Thyroid gland (tissue), 4 donors: ENCODE measurements at regions not wholly inside any gene's neighbourhood (a gene's known extent, or its start where the extent isn't known, plus 50 kb on each side); places are given as distances from the start of the nearest gene placed in this dataset.
A peak's percentile ranks its signal among the peaks of the same experiment; 100 is the strongest.

Source experiments
- DNase-seq, 2 donors: peaks; one replicate each; pipeline ENCODE4 v3.0.0-alpha.2; 2019
- H3K27ac ChIP-seq, 3 donors: fragments of 200-600 bp; sonication (generic); 1 replicate in 2 of 3; 2 replicates in 1 of 3; pipeline ENCODE4 v1.5.1; 2016 to 2019; ENCODE audit warnings: mild to moderate bottlenecking in 1 of 3, moderate library complexity in 1 of 3
- H3K27me3 ChIP-seq: fragments of 200-600 bp; sonication (generic); one replicate; pipeline ENCODE4 v1.5.1; 2019
- H3K36me3 ChIP-seq, 2 donors: fragments of 200-600 bp; sonication (generic); one replicate each; pipeline ENCODE4 v1.5.1; 2016 to 2019
- H3K4me1 ChIP-seq, 2 donors: fragments of 200-600 bp; sonication (generic); one replicate each; pipeline ENCODE4 v1.5.1; 2017 to 2019
- H3K4me3 ChIP-seq, 3 donors: fragments of 200-600 bp; sonication (generic); replicated peaks in 1 of 3; 1 replicate in 2 of 3; 2 replicates in 1 of 3; pipeline ENCODE4 v1.5.1; 2016; ENCODE audit warnings: mild to moderate bottlenecking in 1 of 3
- H3K9me3 ChIP-seq: fragments of 200-600 bp; sonication (generic); one replicate; pipeline ENCODE4 v1.5.1; 2017
- CTCF ChIP-seq, 6 experiments: fragments of 200-600 bp in 3 of 6; fragments of 450-650 bp in 3 of 6; sonication (generic) in 3 of 6; IDR thresholded peaks; one replicate each; pipeline ENCODE4 v1.5.1; 2016 to 2019; ENCODE audit warnings: antibody characterized with exemption in 6 of 6, mild to moderate bottlenecking in 2 of 6, inconsistent platforms in 1 of 6, moderate library complexity in 1 of 6
- POLR2A ChIP-seq, 2 donors: fragments of 450-650 bp; IDR thresholded peaks; one replicate each; pipeline ENCODE4 v1.6.1; 2017; ENCODE audit warnings: antibody characterized with exemption in 2 of 2, mild to moderate bottlenecking in 2 of 2, moderate library complexity in 1 of 2
- WGBS, 2 donors: methylation state at CpG; one replicate each; pipeline ENCODE4 v1.1.5; 2017; 5-methylcytosine and 5-hydroxymethylcytosine counted together
- intact Hi-C: fragments of 100-400 bp; cut with DNase I; formaldehyde crosslinking; loops from one replicate; pipeline ENCODE4 v1.15.1; 2023

- no peak for DNase-seq
- 64 to 71% methylated on average over 4 to 6 of the region's 10 CpGs for WGBS, 2 donors
- no peak overlapping the region for H3K4me3 ChIP-seq
- intact Hi-C loops: loop anchor here (5.0 kb wide), 1 partner anchor 188 kb away; the partner anchor contains the start of gene MGAT5B
- TF ChIP-seq POLR2A (IDR thresholded peaks at IDR 0.05) (no peak), CTCF (IDR thresholded peaks at IDR 0.05) (no peak)
- H3K27me3 ChIP-seq: no peaks in the 10 kb centered on the region
- no peaks in the 10 kb centered on the region for H3K9me3 ChIP-seq
- no peaks in the 10 kb centered on the region for H3K4me1 ChIP-seq
- no peak overlapping the region for H3K27ac ChIP-seq
- H3K36me3 ChIP-seq: no peaks in the 10 kb centered on the region
Measured at GRCh38 chr17:77054936-77055335, 85.8 kb upstream of the SEC14L1 start.

- H3K4me1 ChIP-seq: no peaks in the 10 kb centered on the region
- DNase-seq: no peak
- no peaks in the 10 kb centered on the region for H3K27me3 ChIP-seq
- no peaks in the 10 kb centered on the region for H3K9me3 ChIP-seq
- H3K36me3 ChIP-seq: no peaks in the 10 kb centered on the region
- TF ChIP-seq CTCF (IDR thresholded peaks at IDR 0.05): no peak
- no peak for TF ChIP-seq POLR2A (IDR thresholded peaks at IDR 0.05)
- 86 to 94% methylated on average over 5 to 7 of the region's 7 CpGs for WGBS, 2 donors
- H3K4me3 ChIP-seq: no peak overlapping the region
- intact Hi-C loops: loop anchor here (5.0 kb wide), 1 partner anchor 188 kb away; the partner anchor contains the start of gene MGAT5B
- no peak overlapping the region for H3K27ac ChIP-seq
Measured at GRCh38 chr17:77055453-77055852, 85.3 kb upstream of the SEC14L1 start.

GRCh38 chr17:77058016-77058415 is 82.8 kb upstream of the SEC14L1 start:
- Histone ChIP-seq H3K36me3 (no peaks in the 10 kb centered on the region), H3K27ac (no peak overlapping the region), H3K27me3 (no peaks in the 10 kb centered on the region), H3K4me1 (no peaks in the 10 kb centered on the region), H3K9me3 (no peaks in the 10 kb centered on the region), H3K4me3 (no peak overlapping the region)
- WGBS, 2 donors: 72 to 79% methylated on average over 5 of the region's 5 CpGs
- intact Hi-C loops: loop anchor here (5.0 kb wide), 1 partner anchor 191 kb away; the partner anchor contains the start of gene MGAT5B
- no peak for TF ChIP-seq POLR2A (IDR thresholded peaks at IDR 0.05)
- TF ChIP-seq CTCF (IDR thresholded peaks at IDR 0.05): no peak
- DNase-seq: no peak

GRCh38 chr17:77061669-77062068 is 79.1 kb upstream of the SEC14L1 start:
- H3K9me3 ChIP-seq: no peaks in the 10 kb centered on the region
- intact Hi-C loops: no loop called here
- no peak overlapping the region for H3K4me3 ChIP-seq
- H3K36me3 ChIP-seq: no peaks in the 10 kb centered on the region
- no peak overlapping the region for H3K27ac ChIP-seq
- no peak for TF ChIP-seq CTCF (IDR thresholded peaks at IDR 0.05)
- TF ChIP-seq POLR2A (IDR thresholded peaks at IDR 0.05): no peak
- no peaks in the 10 kb centered on the region for H3K4me1 ChIP-seq
- H3K27me3 ChIP-seq: no peaks in the 10 kb centered on the region
- DNase-seq: peak in 1 of 2 donors; percentile 10
- 50 to 54% methylated on average over 10 of the region's 10 CpGs for WGBS, 2 donors

DNA sequence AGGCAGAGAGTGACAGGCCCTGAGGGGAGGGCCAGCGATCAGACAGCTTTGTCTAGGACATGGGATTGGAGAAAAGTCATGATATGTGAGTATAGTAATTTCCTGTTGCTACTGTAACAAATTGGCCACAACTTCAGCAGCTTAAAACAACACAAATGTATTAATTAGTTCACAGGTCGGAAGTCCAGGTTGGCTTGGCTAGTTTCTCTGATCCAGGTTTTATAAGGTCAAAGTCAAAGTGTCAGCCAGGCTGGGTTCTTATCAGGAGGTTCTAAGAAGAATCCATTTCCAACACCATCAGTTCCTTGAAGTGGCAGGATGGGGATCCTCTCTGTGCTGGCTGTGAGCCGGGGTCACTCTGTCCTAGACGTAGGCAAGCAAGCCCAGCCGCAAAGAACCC is 76.2 kb upstream of the SEC14L1 start:
- no peaks in the 10 kb centered on the region for H3K4me1 ChIP-seq
- no peaks in the 10 kb centered on the region for H3K36me3 ChIP-seq
- H3K4me3 ChIP-seq: no peak overlapping the region
- H3K27ac ChIP-seq: no peak overlapping the region
- intact Hi-C loops: no loop called here
- H3K27me3 ChIP-seq: no peaks in the 10 kb centered on the region
- H3K9me3 ChIP-seq: no peaks in the 10 kb centered on the region
- DNase-seq: no peak
- WGBS, 2 donors: 88 to 90% methylated on average over 5 of the region's 5 CpGs
- TF ChIP-seq POLR2A (IDR thresholded peaks at IDR 0.05): no peak
- no peak for TF ChIP-seq CTCF (IDR thresholded peaks at IDR 0.05)
